Brain microvascular endothelial cell (primary cell): ENCODE measurements at regions not wholly inside any gene's neighbourhood (a gene's known extent, or its start where the extent isn't known, plus 50 kb on each side); places are given as distances from the start of the nearest gene placed in this dataset.

Experiments used
- DNase-seq: peaks from one replicate; pipeline ENCODE4 v3.0.0-alpha.2; 2020
- H3K27ac ChIP-seq: fragments of 250-450 bp; sonication (Bioruptor Pico); 2 replicates; pipeline ENCODE4 v1.5.1; 2020; ENCODE audit warnings: mild to moderate bottlenecking, moderate library complexity
- H3K27me3 ChIP-seq: fragments of 250-450 bp; sonication (Bioruptor Pico); replicated peaks from 2 replicates; pipeline ENCODE4 v1.5.1; 2020; ENCODE audit warnings: mild to moderate bottlenecking
- H3K36me3 ChIP-seq: fragments of 250-450 bp; sonication (Bioruptor Pico); replicated peaks from 2 replicates; pipeline ENCODE4 v1.5.1; 2020; ENCODE audit warnings: mild to moderate bottlenecking
- H3K4me3 ChIP-seq: 2 replicates; pipeline ENCODE4 v1.5.1; 2011; ENCODE audit warnings: low read depth, mild to moderate bottlenecking, control low read depth, low read length, moderate library complexity
- in situ Hi-C: cut with HindIII; loops from 2 replicates; pipeline ENCODE4 v1.10.0; 2017; ENCODE audit warnings: low sequenced_read_pairs, low pct_ligation_motif_present
- TF ChIP-seq, protein P1 (sequence below): IDR thresholded peaks from 2 replicates; pipeline ENCODE4 v1.5.1; 2011; ENCODE audit warnings: low read depth, mild to moderate bottlenecking, moderate library complexity, low read length, control low read depth, inconsistent platforms; ENCODE audit errors: missing control alignments

- in situ Hi-C loops: no loop called here
- no peak overlapping the region for H3K27ac ChIP-seq
- TF ChIP-seq, protein P1, sequence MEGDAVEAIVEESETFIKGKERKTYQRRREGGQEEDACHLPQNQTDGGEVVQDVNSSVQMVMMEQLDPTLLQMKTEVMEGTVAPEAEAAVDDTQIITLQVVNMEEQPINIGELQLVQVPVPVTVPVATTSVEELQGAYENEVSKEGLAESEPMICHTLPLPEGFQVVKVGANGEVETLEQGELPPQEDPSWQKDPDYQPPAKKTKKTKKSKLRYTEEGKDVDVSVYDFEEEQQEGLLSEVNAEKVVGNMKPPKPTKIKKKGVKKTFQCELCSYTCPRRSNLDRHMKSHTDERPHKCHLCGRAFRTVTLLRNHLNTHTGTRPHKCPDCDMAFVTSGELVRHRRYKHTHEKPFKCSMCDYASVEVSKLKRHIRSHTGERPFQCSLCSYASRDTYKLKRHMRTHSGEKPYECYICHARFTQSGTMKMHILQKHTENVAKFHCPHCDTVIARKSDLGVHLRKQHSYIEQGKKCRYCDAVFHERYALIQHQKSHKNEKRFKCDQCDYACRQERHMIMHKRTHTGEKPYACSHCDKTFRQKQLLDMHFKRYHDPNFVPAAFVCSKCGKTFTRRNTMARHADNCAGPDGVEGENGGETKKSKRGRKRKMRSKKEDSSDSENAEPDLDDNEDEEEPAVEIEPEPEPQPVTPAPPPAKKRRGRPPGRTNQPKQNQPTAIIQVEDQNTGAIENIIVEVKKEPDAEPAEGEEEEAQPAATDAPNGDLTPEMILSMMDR: no peak
- no peaks in the 10 kb centered on the region for H3K27me3 ChIP-seq
- no peak overlapping the region for H3K4me3 ChIP-seq
- H3K36me3 ChIP-seq: no peaks in the 10 kb centered on the region
- no peak for DNase-seq
These were observed 1450.1 kb downstream of the KCNT2 start for GRCh38 chr1:195158091-195158490.

GRCh38 chr1:195153107-195153506 lies 1455.1 kb downstream of the KCNT2 start:
- H3K27me3 ChIP-seq: no peaks in the 10 kb centered on the region
- H3K36me3 ChIP-seq: no peaks in the 10 kb centered on the region
- H3K4me3 ChIP-seq: no peak overlapping the region
- DNase-seq: no peak
- in situ Hi-C loops: no loop called here
- H3K27ac ChIP-seq: no peak overlapping the region
- TF ChIP-seq, protein P1: no peak

DNA sequence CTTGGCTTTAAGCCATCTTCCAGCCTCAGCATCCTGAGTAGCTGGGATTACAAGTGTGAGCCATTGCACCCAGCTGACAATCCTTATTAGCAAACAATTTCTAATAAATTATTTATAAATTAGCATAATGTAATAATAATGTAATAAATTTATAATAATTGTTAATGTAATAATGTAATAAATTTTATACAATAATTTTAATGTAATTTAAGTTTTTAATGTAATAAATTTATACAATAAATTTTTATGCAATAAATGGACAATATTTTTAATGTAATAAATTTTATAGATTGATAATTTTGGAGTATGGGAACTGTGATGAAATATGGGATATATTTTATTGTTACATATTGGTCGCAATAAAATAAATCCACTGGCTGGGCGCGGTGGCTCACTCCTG lies 1457.5 kb downstream of the KCNT2 start:
- no peaks in the 10 kb centered on the region for H3K27me3 ChIP-seq
- H3K4me3 ChIP-seq: no peak overlapping the region
- in situ Hi-C loops: no loop called here
- H3K27ac ChIP-seq: no peak overlapping the region
- H3K36me3 ChIP-seq: no peaks in the 10 kb centered on the region
- no peak for DNase-seq
- TF ChIP-seq, protein P1: no peak

DNA sequence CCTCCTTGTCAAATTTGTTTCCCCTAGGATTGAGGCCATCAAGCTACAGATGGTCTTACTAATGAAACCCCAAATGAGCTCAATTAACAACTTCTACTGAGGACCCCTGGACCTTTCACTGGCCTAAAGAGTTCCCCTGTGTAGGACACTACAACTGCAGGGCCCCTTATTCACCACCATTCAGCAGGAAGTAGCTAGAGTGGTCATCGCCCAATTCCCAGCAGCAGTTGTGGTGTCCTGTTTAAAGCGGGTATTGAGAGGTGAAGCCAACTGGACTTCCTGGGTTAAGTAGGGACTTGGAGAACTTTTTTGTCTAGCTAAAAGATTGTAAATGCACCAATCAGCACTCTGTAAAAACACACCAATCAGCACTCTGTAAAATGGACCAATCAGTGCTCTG lies 1466.9 kb downstream of the KCNT2 start:
- H3K27ac ChIP-seq: no peak overlapping the region
- H3K4me3 ChIP-seq: no peak overlapping the region
- no peak for DNase-seq
- H3K27me3 ChIP-seq: no peaks in the 10 kb centered on the region
- no peaks in the 10 kb centered on the region for H3K36me3 ChIP-seq
- TF ChIP-seq, protein P1: no peak
- in situ Hi-C loops: no loop called here

DNA sequence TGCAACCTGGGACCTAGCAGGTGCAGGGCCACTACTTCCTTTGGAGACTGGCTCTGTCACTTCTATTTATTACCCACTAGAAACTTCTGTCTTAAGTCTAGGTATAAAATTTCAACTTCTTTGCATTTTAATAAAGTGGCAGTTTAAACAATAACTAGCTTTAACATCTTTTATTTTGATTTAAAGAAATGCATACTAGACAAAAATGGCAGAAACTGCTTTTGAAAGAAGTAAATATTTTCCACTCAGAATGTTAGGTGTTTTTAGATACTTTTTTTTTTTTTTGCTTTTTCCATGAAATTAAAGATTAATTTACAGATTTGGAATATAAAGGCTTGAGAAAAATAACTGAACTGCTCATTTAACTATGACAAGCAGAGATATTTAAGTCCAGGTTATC lies 1477.6 kb downstream of the KCNT2 start:
- H3K4me3 ChIP-seq: no peak overlapping the region
- in situ Hi-C loops: no loop called here
- no peak overlapping the region for H3K27ac ChIP-seq
- TF ChIP-seq, protein P1: no peak
- H3K27me3 ChIP-seq: no peaks in the 10 kb centered on the region
- DNase-seq: no peak
- H3K36me3 ChIP-seq: no peaks in the 10 kb centered on the region

- no peaks in the 10 kb centered on the region for H3K27me3 ChIP-seq
- DNase-seq: no peak
- H3K36me3 ChIP-seq: no peaks in the 10 kb centered on the region
- TF ChIP-seq, protein P1: no peak
- no peak overlapping the region for H3K27ac ChIP-seq
- in situ Hi-C loops: no loop called here
- no peak overlapping the region for H3K4me3 ChIP-seq
These were observed 1485.7 kb downstream of the KCNT2 start for GRCh38 chr1:195122497-195122896.
